Hematopoietic multipotent progenitor cell treated with erythropoietin and hydrocortisone succinate and interleukin-3 and kit ligand, for 15 days (in vitro differentiated cells): ENCODE measurements at regions not wholly inside any gene's neighbourhood (a gene's known extent, or its start where the extent isn't known, plus 50 kb on each side); places are given as distances from the start of the nearest gene placed in this dataset.

ENCODE experiments used
- DNase-seq: peaks from one replicate; pipeline ENCODE4 v3.0.0-alpha.2; 2015; ENCODE audit warnings: low spot score

- DNase-seq = no peak
These were observed 224.1 kb downstream of the BTG1 start for GRCh38 chr12:91921555-91921954.

- DNase-seq = no peak
These were observed 224.9 kb downstream of the BTG1 start for GRCh38 chr12:91920741-91921140.

- no peak for DNase-seq
These were observed 225.4 kb downstream of the BTG1 start for GRCh38 chr12:91920276-91920675.

- DNase-seq = no peak
These were observed 227.2 kb downstream of the BTG1 start for GRCh38 chr12:91918431-91918830.

GRCh38 chr12:91914701-91915100, 230.9 kb downstream of the BTG1 start:
- no peak for DNase-seq

- DNase-seq = no peak
These were observed 232.0 kb downstream of the BTG1 start for GRCh38 chr12:91913651-91914050.

GRCh38 chr12:91913124-91913523, 232.5 kb downstream of the BTG1 start:
- DNase-seq = no peak

- DNase-seq = no peak
These were observed 233.5 kb downstream of the BTG1 start for GRCh38 chr12:91912178-91912577.

GRCh38 chr12:91910871-91911388, 234.7 kb downstream of the BTG1 start:
- no peak for DNase-seq

- no peak for DNase-seq
These were observed 242.6 kb downstream of the BTG1 start for GRCh38 chr12:91902860-91903683.

GRCh38 chr12:91901381-91902074, 244.1 kb downstream of the BTG1 start:
- no peak for DNase-seq

- DNase-seq = no peak
These were observed 244.7 kb downstream of the BTG1 start for GRCh38 chr12:91900971-91901370.

- DNase-seq = no peak
These were observed 246.6 kb downstream of the BTG1 start for GRCh38 chr12:91899056-91899455.

GRCh38 chr12:91897025-91897515, 248.6 kb downstream of the BTG1 start:
- no peak for DNase-seq

- no peak for DNase-seq
These were observed 249.2 kb downstream of the BTG1 start for GRCh38 chr12:91896286-91897024.

GRCh38 chr12:91894911-91895310, 250.7 kb downstream of the BTG1 start:
- no peak for DNase-seq

GRCh38 chr12:91893476-91893875, 252.2 kb downstream of the BTG1 start:
- DNase-seq = no peak

- DNase-seq = no peak
These were observed 253.4 kb downstream of the BTG1 start for GRCh38 chr12:91892081-91892855.

- no peak for DNase-seq
These were observed 254.9 kb downstream of the BTG1 start for GRCh38 chr12:91890742-91891141.

GRCh38 chr12:91889910-91890309, 255.7 kb downstream of the BTG1 start:
- DNase-seq = no peak

- DNase-seq = no peak
These were observed 256.6 kb downstream of the BTG1 start for GRCh38 chr12:91889059-91889458.

GRCh38 chr12:91887957-91888356, 257.7 kb downstream of the BTG1 start:
- DNase-seq = no peak
